SU-DHL-6 (cell line): ENCODE measurements at regions not wholly inside any gene's neighbourhood (a gene's known extent, or its start where the extent isn't known, plus 50 kb on each side); places are given as distances from the start of the nearest gene placed in this dataset.

Source experiments
- H2AFZ ChIP-seq: fragments of 200-600 bp; sonication (generic); 2 replicates; pipeline ENCODE4 v1.6.1; 2014; ENCODE audit warnings: low read depth, mild to moderate bottlenecking, moderate library complexity, mixed read lengths, antibody characterized with exemption, low read length; ENCODE audit not compliant: severe bottlenecking
- H3F3A ChIP-seq: fragments of 200-600 bp; shearing (Covaris generic); 2 replicates; pipeline ENCODE4 v1.6.0; 2016; ENCODE audit warnings: antibody characterized with exemption, mild to moderate bottlenecking; ENCODE audit not compliant: insufficient read depth
- H3K27ac ChIP-seq: fragments of 200-600 bp; sonication (generic); 2 replicates; pipeline ENCODE4 v1.5.1; 2016; ENCODE audit warnings: low read depth, mild to moderate bottlenecking, low read length, moderate library complexity, mixed read lengths
- H3K27me3 ChIP-seq: fragments of 200-600 bp; sonication (generic), shearing (Covaris generic); 2 replicates; pipeline ENCODE4 v1.6.0; 2014; ENCODE audit warnings: mild to moderate bottlenecking, low read length
- H3K36me3 ChIP-seq: fragments of 200-600 bp; sonication (generic); 2 replicates; pipeline ENCODE4 v1.6.1; 2014; ENCODE audit warnings: mild to moderate bottlenecking, low read length, mixed read lengths
- H3K4me2 ChIP-seq: fragments of 300-600, 200-600 bp; shearing (Covaris generic), sonication (generic); 2 replicates; pipeline ENCODE4 v1.6.0; 2014; ENCODE audit warnings: low read length, low read depth, mild to moderate bottlenecking; ENCODE audit not compliant: poor library complexity, severe bottlenecking
- H3K4me3 ChIP-seq: fragments of 200-600 bp; sonication (generic); 2 replicates; pipeline ENCODE4 v1.5.1; 2014; ENCODE audit warnings: antibody characterized with exemption, low read length, mild to moderate bottlenecking, mixed read lengths; ENCODE audit not compliant: insufficient read depth, poor library complexity, severe bottlenecking
- H3K79me2 ChIP-seq: fragments of 200-600 bp; sonication (generic); 2 replicates; pipeline ENCODE4 v1.6.1; 2014; ENCODE audit warnings: mild to moderate bottlenecking, low read length, moderate library complexity; ENCODE audit not compliant: insufficient read depth
- H3K9ac ChIP-seq: fragments of 200-600 bp; sonication (generic); 2 replicates; pipeline ENCODE4 v1.7.0; 2014; ENCODE audit warnings: mild to moderate bottlenecking, low read length
- H3K9me2 ChIP-seq: fragments of 200-600 bp; sonication (generic); replicated peaks from 2 replicates; pipeline ENCODE4 v1.6.1; 2014; ENCODE audit warnings: low read length; ENCODE audit not compliant: insufficient read depth
- H3K9me3 ChIP-seq: fragments of 200-600 bp; sonication (generic); 2 replicates; pipeline ENCODE4 v1.6.1; 2014; ENCODE audit warnings: low read length, mixed read lengths; ENCODE audit not compliant: insufficient read depth
- H4K20me1 ChIP-seq: fragments of 200-600 bp; sonication (generic); 2 replicates; pipeline ENCODE4 v1.6.1; 2014; ENCODE audit warnings: low read depth, mild to moderate bottlenecking, antibody characterized with exemption, low read length, moderate library complexity, mixed read lengths
- CTCF ChIP-seq: fragments of 200-600 bp; sonication (generic); IDR thresholded peaks from one replicate; pipeline ENCODE4 v1.5.1; 2017; ENCODE audit warnings: antibody characterized with exemption, mild to moderate bottlenecking, low read length, moderate library complexity; ENCODE audit not compliant: insufficient read depth, poor library complexity, severe bottlenecking
- EZH2phosphoT487 ChIP-seq: fragments of 200-600 bp; sonication (generic), shearing (Covaris generic); conservative IDR thresholded peaks from 2 replicates; pipeline ENCODE4 v1.6.1; 2018; ENCODE audit warnings: mild to moderate bottlenecking, antibody characterized with exemption, low read length, moderate library complexity, mixed read lengths

- Histone ChIP-seq H3K9ac (no peak overlapping the region), H3F3A (no peaks in the 10 kb centered on the region), H3K9me3 (no peaks in the 10 kb centered on the region), H4K20me1 (no peaks in the 10 kb centered on the region), H3K79me2 (no peaks in the 10 kb centered on the region), H2AFZ (no peak overlapping the region), H3K27me3 (no peaks in the 10 kb centered on the region), H3K36me3 (no peaks in the 10 kb centered on the region), H3K27ac (no peak overlapping the region), H3K9me2 (no peaks in the 10 kb centered on the region), H3K4me2 (no peak overlapping the region), H3K4me3 (no peak overlapping the region)
- TF ChIP-seq EZH2phosphoT487: no peak
- TF ChIP-seq CTCF: no peak
These were observed 1947.6 kb upstream of the IGFBP7 start for GRCh38 chr4:59057804-59058203.

- Histone ChIP-seq H3K4me3 (no peak overlapping the region), H3F3A (no peaks in the 10 kb centered on the region), H3K9ac (no peak overlapping the region), H3K27ac (no peak overlapping the region), H3K27me3 (no peaks in the 10 kb centered on the region), H3K4me2 (no peak overlapping the region), H3K9me2 (no peaks in the 10 kb centered on the region), H2AFZ (no peak overlapping the region), H4K20me1 (no peaks in the 10 kb centered on the region), H3K9me3 (no peaks in the 10 kb centered on the region), H3K36me3 (no peaks in the 10 kb centered on the region), H3K79me2 (no peaks in the 10 kb centered on the region)
- TF ChIP-seq EZH2phosphoT487: no peak
- TF ChIP-seq CTCF: no peak
These were observed 1948.4 kb upstream of the IGFBP7 start for GRCh38 chr4:59058543-59058942.

GRCh38 chr4:59060002-59060846 is 1950.0 kb upstream of the IGFBP7 start:
- Histone ChIP-seq H3K79me2 (no peaks in the 10 kb centered on the region), H3K9ac (no peak overlapping the region), H3K36me3 (no peaks in the 10 kb centered on the region), H3K9me2 (no peaks in the 10 kb centered on the region), H3F3A (no peaks in the 10 kb centered on the region), H4K20me1 (no peaks in the 10 kb centered on the region), H3K4me3 (no peak overlapping the region), H3K9me3 (no peaks in the 10 kb centered on the region), H3K27me3 (no peaks in the 10 kb centered on the region), H2AFZ (no peak overlapping the region), H3K4me2 (no peak overlapping the region), H3K27ac (no peak overlapping the region)
- no peak for TF ChIP-seq EZH2phosphoT487
- TF ChIP-seq CTCF: no peak
